T-helper 17 cell (primary cell): ENCODE measurements at regions not wholly inside any gene's neighbourhood (a gene's known extent, or its start where the extent isn't known, plus 50 kb on each side); places are given as distances from the start of the nearest gene placed in this dataset.

Experiments
- ATAC-seq: fragments of 150-1000 bp; cut with Tn5 transposase; 2 replicates; pipeline ENCODE4 v1.10.0; 2021; ENCODE audit warnings: mild to moderate bottlenecking, moderate library complexity
- DNase-seq, 3 donors: peaks; one replicate each; pipeline versions ENCODE4 v3.0.0 to v3.0.0-alpha.2; 2020 to 2021
- H3K9me3 ChIP-seq: one replicate; pipeline ENCODE4 v1.7.0; 2013; ENCODE audit warnings: low read length, mild to moderate bottlenecking; ENCODE audit not compliant: control insufficient read depth, poor library complexity, severe bottlenecking
- H3K27ac Mint-ChIP-seq: one replicate; pipeline ENCODE4 v1.8.0; 2022; ENCODE audit warnings: mild to moderate bottlenecking, moderate library complexity, mixed read lengths
- H3K27me3 Mint-ChIP-seq: one replicate; pipeline ENCODE4 v1.8.0; 2022; ENCODE audit warnings: mixed read lengths
- H3K36me3 Mint-ChIP-seq: one replicate; pipeline ENCODE4 v1.8.0; 2022; ENCODE audit warnings: low read depth, mixed read lengths
- H3K4me1 Mint-ChIP-seq: one replicate; pipeline ENCODE4 v1.8.0; 2022; ENCODE audit warnings: mild to moderate bottlenecking, mixed read lengths
- H3K4me3 Mint-ChIP-seq: one replicate; pipeline ENCODE4 v1.8.0; 2022; ENCODE audit warnings: mild to moderate bottlenecking, moderate library complexity, mixed read lengths

- Mint-ChIP-seq H3K27ac (no peak overlapping the region), H3K36me3 (peaks cover 2% of the 10 kb centered on the region), H3K27me3 (peaks cover 78% of the 10 kb centered on the region), H3K4me3 (no peak overlapping the region), H3K4me1 (peaks cover 7% of the 10 kb centered on the region)
- H3K9me3 ChIP-seq = no peaks in the 10 kb centered on the region
- peak; percentile 18 for ATAC-seq
- DNase-seq = no peak
Observed at GRCh38 chr22:22408731-22409696, 99.5 kb downstream of the ZNF280B start.

DNA sequence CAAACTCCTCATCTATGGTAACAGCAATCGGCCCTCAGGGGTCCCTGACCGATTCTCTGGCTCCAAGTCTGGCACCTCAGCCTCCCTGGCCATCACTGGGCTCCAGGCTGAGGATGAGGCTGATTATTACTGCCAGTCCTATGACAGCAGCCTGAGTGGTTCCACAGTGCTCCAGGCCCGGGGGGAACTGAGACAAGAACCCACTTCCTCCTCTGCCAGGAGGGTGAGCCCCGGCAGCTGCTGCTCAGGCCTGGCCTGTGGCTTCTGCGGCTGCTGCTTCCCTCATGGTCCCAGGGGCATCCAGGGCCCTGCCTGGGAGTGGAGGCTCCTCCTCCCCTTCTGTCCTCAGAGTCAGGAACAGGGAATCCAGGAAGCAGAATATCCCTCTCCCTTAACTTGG, 98.4 kb downstream of the ZNF280B start:
- ATAC-seq = peak; percentile 71
- peaks cover 7% of the 10 kb centered on the region for H3K4me1 Mint-ChIP-seq

GRCh38 chr22:22410677-22411076, 97.9 kb downstream of the ZNF280B start:
- Mint-ChIP-seq H3K27me3 (peaks cover 85% of the 10 kb centered on the region), H3K36me3 (peaks cover 2% of the 10 kb centered on the region), H3K27ac (peak overlapping the region; percentile 70), H3K4me3 (no peak overlapping the region), H3K4me1 (peaks cover 7% of the 10 kb centered on the region)
- ATAC-seq (no peak), DNase-seq (no peak)
- H3K9me3 ChIP-seq = no peaks in the 10 kb centered on the region

More for the DNA sequence above, 98.4 kb downstream of the ZNF280B start:
- H3K36me3 Mint-ChIP-seq = peaks cover 2% of the 10 kb centered on the region
- H3K27me3 Mint-ChIP-seq = peaks cover 85% of the 10 kb centered on the region
- no peak overlapping the region for H3K4me3 Mint-ChIP-seq
- no peak overlapping the region for H3K27ac Mint-ChIP-seq
- no peaks in the 10 kb centered on the region for H3K9me3 ChIP-seq
- no peak for DNase-seq

- H3K9me3 ChIP-seq = no peaks in the 10 kb centered on the region
- H3K27me3 Mint-ChIP-seq = peaks cover 81% of the 10 kb centered on the region
- peaks cover 3% of the 10 kb centered on the region for H3K4me1 Mint-ChIP-seq
- H3K4me3 Mint-ChIP-seq = no peak overlapping the region
- no peak overlapping the region for H3K27ac Mint-ChIP-seq
- no peaks in the 10 kb centered on the region for H3K36me3 Mint-ChIP-seq
- ATAC-seq = no peak
- no peak for DNase-seq
Observed at GRCh38 chr22:22414266-22414665, 94.3 kb downstream of the ZNF280B start.

DNA sequence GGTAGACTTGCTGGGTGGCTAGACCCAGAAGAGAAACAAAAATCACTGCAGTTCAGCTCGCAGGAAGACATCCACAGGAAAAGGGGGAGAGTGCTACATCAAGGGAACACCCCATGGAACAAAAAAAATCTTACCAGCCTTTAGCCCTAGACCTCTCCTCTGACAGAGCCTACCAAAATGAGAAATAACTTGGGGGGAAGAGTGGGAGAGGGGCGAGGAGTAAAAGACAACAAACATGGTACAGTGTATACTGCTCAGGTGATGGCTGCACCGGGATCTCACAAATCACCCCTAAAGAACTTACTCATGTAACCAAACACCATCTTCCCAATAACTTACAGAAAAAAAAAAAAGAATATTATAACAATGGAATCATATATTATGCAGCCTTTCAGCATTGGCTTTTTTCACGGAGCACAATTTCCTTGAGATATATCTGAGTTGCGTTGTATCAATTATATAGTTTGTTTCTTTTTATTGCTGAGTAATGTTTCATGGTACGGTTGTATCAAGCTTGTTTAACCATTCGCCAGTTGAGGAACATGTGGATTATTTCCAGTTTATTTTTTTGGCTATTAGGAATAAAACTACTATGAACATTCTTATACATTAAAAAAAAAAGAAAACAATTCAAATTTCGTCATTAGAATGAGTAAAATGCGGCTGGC, 90.9 kb downstream of the ZNF280B start:
- H3K4me1 Mint-ChIP-seq = peaks cover 2% of the 10 kb centered on the region
- DNase-seq (no peak), ATAC-seq (no peak)
- H3K27ac Mint-ChIP-seq = no peak overlapping the region
- no peak overlapping the region for H3K4me3 Mint-ChIP-seq
- no peaks in the 10 kb centered on the region for H3K9me3 ChIP-seq
- H3K27me3 Mint-ChIP-seq = peaks cover 76% of the 10 kb centered on the region
- H3K36me3 Mint-ChIP-seq = no peaks in the 10 kb centered on the region

DNA sequence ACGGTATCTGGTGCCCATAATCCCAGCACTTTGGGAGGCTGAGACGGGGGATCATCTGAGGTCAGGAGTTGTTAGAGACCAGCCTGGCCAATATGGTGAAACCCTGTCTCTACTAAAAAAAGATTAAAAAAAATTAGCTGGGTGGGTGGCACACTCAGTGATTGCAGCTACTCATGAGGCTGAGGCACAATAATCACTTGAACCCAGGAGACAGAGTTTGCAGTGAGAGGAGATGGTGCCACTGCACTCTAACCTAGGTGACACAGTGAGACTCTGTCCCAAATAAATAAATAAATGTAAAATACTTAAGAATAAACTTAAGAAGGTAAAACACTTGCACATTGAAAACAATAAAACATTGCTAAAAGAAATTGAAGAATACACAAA, 90.4 kb downstream of the ZNF280B start:
- no peaks in the 10 kb centered on the region for H3K9me3 ChIP-seq
- ATAC-seq (no peak), DNase-seq (no peak)
- Mint-ChIP-seq H3K27ac (no peak overlapping the region), H3K27me3 (peaks cover 71% of the 10 kb centered on the region), H3K36me3 (no peaks in the 10 kb centered on the region), H3K4me3 (no peak overlapping the region), H3K4me1 (peaks cover 2% of the 10 kb centered on the region)

GRCh38 chr22:22418957-22419356, 89.6 kb downstream of the ZNF280B start:
- H3K27ac Mint-ChIP-seq = no peak overlapping the region
- H3K27me3 Mint-ChIP-seq = peaks cover 63% of the 10 kb centered on the region
- no peak for DNase-seq
- no peaks in the 10 kb centered on the region for H3K9me3 ChIP-seq
- ATAC-seq = no peak
- H3K4me3 Mint-ChIP-seq = no peak overlapping the region
- H3K36me3 Mint-ChIP-seq = no peaks in the 10 kb centered on the region
- peaks cover 2% of the 10 kb centered on the region for H3K4me1 Mint-ChIP-seq

- no peak for DNase-seq
- Mint-ChIP-seq H3K36me3 (no peaks in the 10 kb centered on the region), H3K4me1 (peaks cover 2% of the 10 kb centered on the region), H3K27ac (no peak overlapping the region), H3K4me3 (no peak overlapping the region), H3K27me3 (peaks cover 61% of the 10 kb centered on the region)
- H3K9me3 ChIP-seq = no peaks in the 10 kb centered on the region
- no peak for ATAC-seq
Observed at GRCh38 chr22:22420580-22420979, 88.0 kb downstream of the ZNF280B start.

- Mint-ChIP-seq H3K36me3 (no peaks in the 10 kb centered on the region), H3K27me3 (peaks cover 59% of the 10 kb centered on the region), H3K4me3 (no peak overlapping the region), H3K27ac (no peak overlapping the region), H3K4me1 (peaks cover 2% of the 10 kb centered on the region)
- no peak for DNase-seq
- H3K9me3 ChIP-seq = no peaks in the 10 kb centered on the region
- ATAC-seq = no peak
Observed at GRCh38 chr22:22421392-22421791, 87.2 kb downstream of the ZNF280B start.

GRCh38 chr22:22422629-22423112, 85.9 kb downstream of the ZNF280B start:
- H3K27me3 Mint-ChIP-seq = peaks cover 57% of the 10 kb centered on the region
- no peaks in the 10 kb centered on the region for H3K9me3 ChIP-seq
- no peaks in the 10 kb centered on the region for H3K36me3 Mint-ChIP-seq
- ATAC-seq (peak; percentile 98), DNase-seq (peak in 2 of 3 donors; percentile 28 to 56)
- H3K4me1 Mint-ChIP-seq = peaks cover 2% of the 10 kb centered on the region
- no peak overlapping the region for H3K27ac Mint-ChIP-seq
- no peak overlapping the region for H3K4me3 Mint-ChIP-seq

- no peak overlapping the region for H3K4me3 Mint-ChIP-seq
- ATAC-seq = no peak
- H3K4me1 Mint-ChIP-seq = peaks cover 2% of the 10 kb centered on the region
- peaks cover 62% of the 10 kb centered on the region for H3K27me3 Mint-ChIP-seq
- H3K9me3 ChIP-seq = no peaks in the 10 kb centered on the region
- no peaks in the 10 kb centered on the region for H3K36me3 Mint-ChIP-seq
- DNase-seq = no peak
- no peak overlapping the region for H3K27ac Mint-ChIP-seq
Observed at GRCh38 chr22:22423681-22424080, 84.9 kb downstream of the ZNF280B start.

GRCh38 chr22:22424210-22424800, 84.2 kb downstream of the ZNF280B start:
- H3K36me3 Mint-ChIP-seq = no peaks in the 10 kb centered on the region
- H3K4me3 Mint-ChIP-seq = no peak overlapping the region
- no peak overlapping the region for H3K27ac Mint-ChIP-seq
- H3K9me3 ChIP-seq = no peaks in the 10 kb centered on the region
- ATAC-seq (no peak), DNase-seq (no peak)
- H3K27me3 Mint-ChIP-seq = peaks cover 59% of the 10 kb centered on the region
- peaks cover 2% of the 10 kb centered on the region for H3K4me1 Mint-ChIP-seq

DNA sequence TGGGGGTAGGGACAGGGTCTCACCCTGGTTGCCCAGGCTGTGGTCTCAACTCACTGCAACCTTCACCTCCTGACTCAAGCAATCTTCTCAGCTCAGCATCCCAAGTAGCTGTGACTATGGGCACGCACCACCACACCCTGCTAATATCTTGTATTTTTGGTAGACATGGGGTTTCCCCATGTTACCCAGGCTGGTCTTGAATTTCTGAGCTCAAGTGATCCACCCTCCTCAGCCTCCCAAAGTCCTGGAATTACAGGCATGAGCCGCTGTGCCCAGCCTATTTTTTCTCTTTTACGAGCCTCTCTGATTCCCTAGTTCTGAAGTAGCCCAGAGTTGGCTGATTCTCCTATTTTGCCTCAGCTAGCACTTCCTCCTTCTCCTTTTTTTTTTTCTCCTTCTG, 83.6 kb downstream of the ZNF280B start:
- Mint-ChIP-seq H3K27me3 (peaks cover 61% of the 10 kb centered on the region), H3K36me3 (no peaks in the 10 kb centered on the region), H3K4me1 (peaks cover 2% of the 10 kb centered on the region), H3K4me3 (no peak overlapping the region), H3K27ac (no peak overlapping the region)
- ATAC-seq = no peak
- no peaks in the 10 kb centered on the region for H3K9me3 ChIP-seq
- no peak for DNase-seq
